HEK293 (cell line): ENCODE measurements at regions not wholly inside any gene's neighbourhood (a gene's known extent, or its start where the extent isn't known, plus 50 kb on each side); places are given as distances from the start of the nearest gene placed in this dataset.

Source experiments
- CTCF ChIA-PET: fragments of 350-600 bp; formaldehyde crosslinking; extraction: SDS; loops from one replicate; lab custom pipeline; 2021; ENCODE audit warnings: antibody characterized with exemption; lab: Yijun Ruan, JAX
- POLR2A ChIA-PET: fragments of 300-600 bp; formaldehyde crosslinking; extraction: SDS; loops from one replicate; lab custom pipeline; 2020; ENCODE audit warnings: antibody characterized with exemption, inconsistent platforms; lab: Yijun Ruan, JAX
- H3K27ac ChIP-seq: fragments of 200-500 bp; sonication (Bioruptor generic); 2 replicates; pipeline ENCODE4 v1.5.1; 2014; ENCODE audit warnings: low read depth, low read length, control low read depth, inconsistent platforms; ENCODE audit errors: extremely low read depth
- H3K36me3 ChIP-seq, 2 experiments: fragments of 200-500 bp in 1 of 2; sonication (Bioruptor generic) in 1 of 2; 1 replicate in 1 of 2; 2 replicates in 1 of 2; pipeline ENCODE4 v1.5.1; 2014 to 2017; ENCODE audit warnings: inconsistent platforms in 2 of 2, low read length in 2 of 2; ENCODE audit not compliant: control insufficient read depth in 2 of 2, insufficient read depth in 1 of 2
- H3K4me1 ChIP-seq: fragments of 200-500 bp; sonication (Bioruptor generic); 2 replicates; pipeline ENCODE4 v1.5.1; 2014; ENCODE audit warnings: mild to moderate bottlenecking, low read length, inconsistent platforms; ENCODE audit not compliant: control insufficient read depth, insufficient read depth
- H3K4me3 ChIP-seq: 2 replicates; pipeline ENCODE4 v1.5.1; 2011; ENCODE audit warnings: low read depth, mild to moderate bottlenecking, control low read depth, low read length, moderate library complexity
- H3K9me3 ChIP-seq: fragments of 200-500 bp; sonication (Bioruptor generic); 2 replicates; pipeline ENCODE4 v1.5.1; 2014; ENCODE audit warnings: low read depth, low read length, inconsistent platforms; ENCODE audit not compliant: control insufficient read depth, insufficient read depth
- AEBP2 ChIP-seq: fragments of 450-650 bp; formaldehyde crosslinking; IDR thresholded peaks from 2 replicates; pipeline ENCODE4 v1.5.1; 2016; ENCODE audit warnings: missing biosample characterization, missing genetic modification characterization, borderline replicate concordance
- BCL11A ChIP-seq: fragments of 450-650 bp; formaldehyde crosslinking; IDR thresholded peaks from 2 replicates; pipeline ENCODE4 v1.5.1; 2016; ENCODE audit warnings: low read depth, missing biosample characterization, missing genetic modification characterization
- GLI4 ChIP-seq: fragments of 450-650 bp; formaldehyde crosslinking; IDR thresholded peaks from 2 replicates; pipeline ENCODE4 v1.5.1; 2016; ENCODE audit warnings: missing biosample characterization, missing genetic modification characterization
- INSM2 ChIP-seq: fragments of 450-650 bp; formaldehyde crosslinking; IDR thresholded peaks from 2 replicates; pipeline ENCODE4 v1.5.1; 2016; ENCODE audit warnings: missing biosample characterization, missing genetic modification characterization
- KLF16 ChIP-seq: fragments of 450-650 bp; formaldehyde crosslinking; IDR thresholded peaks from 2 replicates; pipeline ENCODE4 v1.5.1; 2017; ENCODE audit warnings: missing biosample characterization, missing genetic modification characterization
- PRDM1 ChIP-seq: fragments of 450-650 bp; formaldehyde crosslinking; IDR thresholded peaks from 2 replicates; pipeline ENCODE4; 2016; ENCODE audit warnings: missing biosample characterization, missing genetic modification characterization
- SALL2 ChIP-seq: fragments of 450-650 bp; formaldehyde crosslinking; IDR thresholded peaks from 2 replicates; pipeline ENCODE4 v1.5.0; 2017; ENCODE audit warnings: missing biosample characterization, mild to moderate bottlenecking, missing genetic modification characterization, borderline replicate concordance
- ZBTB20 ChIP-seq: fragments of 450-650 bp; formaldehyde crosslinking; IDR thresholded peaks from 2 replicates; pipeline ENCODE4 v1.5.1; 2016; ENCODE audit warnings: missing biosample characterization, missing genetic modification characterization
- ZFP3 ChIP-seq: fragments of 450-650 bp; formaldehyde crosslinking; IDR thresholded peaks from 2 replicates; pipeline ENCODE4 v1.5.1; 2016; ENCODE audit warnings: low read depth, missing biosample characterization, missing genetic modification characterization
- ZFP41 ChIP-seq: fragments of 450-650 bp; formaldehyde crosslinking; IDR thresholded peaks from 2 replicates; pipeline ENCODE4 v1.5.1; 2016; ENCODE audit warnings: missing biosample characterization, missing genetic modification characterization, borderline replicate concordance
- ZNF121 ChIP-seq: fragments of 450-650 bp; formaldehyde crosslinking; IDR thresholded peaks from 2 replicates; pipeline ENCODE4 v1.5.1; 2016; ENCODE audit warnings: missing biosample characterization, missing genetic modification characterization
- ZNF239 ChIP-seq: fragments of 450-650 bp; formaldehyde crosslinking; IDR thresholded peaks from 2 replicates; pipeline ENCODE4 v1.5.1; 2016; ENCODE audit warnings: missing biosample characterization, missing genetic modification characterization
- ZNF292 ChIP-seq: fragments of 450-650 bp; formaldehyde crosslinking; IDR thresholded peaks from 2 replicates; pipeline ENCODE4 v1.5.1; 2016; ENCODE audit warnings: low read depth, missing biosample characterization, missing genetic modification characterization, borderline replicate concordance
- ZNF354C ChIP-seq: fragments of 450-650 bp; formaldehyde crosslinking; IDR thresholded peaks from 2 replicates; pipeline ENCODE4 v1.5.1; 2016; ENCODE audit warnings: missing biosample characterization, missing genetic modification characterization, low read depth, borderline replicate concordance
- ZNF433 ChIP-seq: fragments of 450-650 bp; formaldehyde crosslinking; IDR thresholded peaks from 2 replicates; pipeline ENCODE4 v1.5.1; 2016; ENCODE audit warnings: missing biosample characterization, missing genetic modification characterization, low read depth
- ZNF555 ChIP-seq: fragments of 450-650 bp; formaldehyde crosslinking; conservative IDR thresholded peaks from 2 replicates; pipeline ENCODE4 v1.5.1; 2017; ENCODE audit warnings: missing biosample characterization, mild to moderate bottlenecking, missing genetic modification characterization, inconsistent platforms
- ZNF561 ChIP-seq: fragments of 450-650 bp; IDR thresholded peaks from 2 replicates; pipeline ENCODE4 v1.5.1; 2018; ENCODE audit warnings: missing biosample characterization, missing genetic modification characterization, borderline replicate concordance
- ZNF76 ChIP-seq: fragments of 450-650 bp; formaldehyde crosslinking; IDR thresholded peaks from 2 replicates; pipeline ENCODE4; 2016; ENCODE audit warnings: low read depth, missing biosample characterization, missing genetic modification characterization, borderline replicate concordance
- TF ChIP-seq, protein P1 (sequence below): fragments of 450-650 bp; formaldehyde crosslinking; IDR thresholded peaks from 2 replicates; pipeline ENCODE4 v1.5.1; 2016; ENCODE audit warnings: missing biosample characterization, missing genetic modification characterization, borderline replicate concordance
- TF ChIP-seq, protein P2 (sequence below): fragments of 450-650 bp; formaldehyde crosslinking; IDR thresholded peaks from 2 replicates; pipeline ENCODE4 v1.5.1; 2016; ENCODE audit warnings: missing biosample characterization, missing genetic modification characterization

- TF ChIP-seq INSM2 (tag by site-specific recombination) (no peak), BCL11A (tag by site-specific recombination) (no peak), ZBTB20 (tag by site-specific recombination) (no peak), ZNF76 (no peak), ZFP41 (tag by site-specific recombination) (no peak), ZNF239 (tag by site-specific recombination) (no peak), ZNF555 (tag by site-specific recombination) (no peak), SALL2 (no peak), AEBP2 (tag by site-specific recombination) (no peak), ZNF561 (no peak), GLI4 (no peak), ZNF292 (no peak), PRDM1 (tag by site-specific recombination) (no peak), ZFP3 (no peak), ZNF433 (tag by site-specific recombination) (no peak), ZNF121 (tag by site-specific recombination) (no peak), ZNF354C (tag by site-specific recombination) (no peak), KLF16 (tag by site-specific recombination) (no peak)
- TF ChIP-seq, protein P1, sequence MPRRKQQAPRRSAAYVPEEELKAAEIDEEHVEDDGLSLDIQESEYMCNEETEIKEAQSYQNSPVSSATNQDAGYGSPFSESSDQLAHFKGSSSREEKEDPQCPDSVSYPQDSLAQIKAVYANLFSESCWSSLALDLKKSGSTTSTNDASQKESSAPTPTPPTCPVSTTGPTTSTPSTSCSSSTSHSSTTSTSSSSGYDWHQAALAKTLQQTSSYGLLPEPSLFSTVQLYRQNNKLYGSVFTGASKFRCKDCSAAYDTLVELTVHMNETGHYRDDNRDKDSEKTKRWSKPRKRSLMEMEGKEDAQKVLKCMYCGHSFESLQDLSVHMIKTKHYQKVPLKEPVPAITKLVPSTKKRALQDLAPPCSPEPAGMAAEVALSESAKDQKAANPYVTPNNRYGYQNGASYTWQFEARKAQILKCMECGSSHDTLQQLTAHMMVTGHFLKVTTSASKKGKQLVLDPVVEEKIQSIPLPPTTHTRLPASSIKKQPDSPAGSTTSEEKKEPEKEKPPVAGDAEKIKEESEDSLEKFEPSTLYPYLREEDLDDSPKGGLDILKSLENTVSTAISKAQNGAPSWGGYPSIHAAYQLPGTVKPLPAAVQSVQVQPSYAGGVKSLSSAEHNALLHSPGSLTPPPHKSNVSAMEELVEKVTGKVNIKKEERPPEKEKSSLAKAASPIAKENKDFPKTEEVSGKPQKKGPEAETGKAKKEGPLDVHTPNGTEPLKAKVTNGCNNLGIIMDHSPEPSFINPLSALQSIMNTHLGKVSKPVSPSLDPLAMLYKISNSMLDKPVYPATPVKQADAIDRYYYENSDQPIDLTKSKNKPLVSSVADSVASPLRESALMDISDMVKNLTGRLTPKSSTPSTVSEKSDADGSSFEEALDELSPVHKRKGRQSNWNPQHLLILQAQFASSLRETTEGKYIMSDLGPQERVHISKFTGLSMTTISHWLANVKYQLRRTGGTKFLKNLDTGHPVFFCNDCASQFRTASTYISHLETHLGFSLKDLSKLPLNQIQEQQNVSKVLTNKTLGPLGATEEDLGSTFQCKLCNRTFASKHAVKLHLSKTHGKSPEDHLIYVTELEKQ (tag by site-specific recombination): no peak
- TF ChIP-seq, protein P2, sequence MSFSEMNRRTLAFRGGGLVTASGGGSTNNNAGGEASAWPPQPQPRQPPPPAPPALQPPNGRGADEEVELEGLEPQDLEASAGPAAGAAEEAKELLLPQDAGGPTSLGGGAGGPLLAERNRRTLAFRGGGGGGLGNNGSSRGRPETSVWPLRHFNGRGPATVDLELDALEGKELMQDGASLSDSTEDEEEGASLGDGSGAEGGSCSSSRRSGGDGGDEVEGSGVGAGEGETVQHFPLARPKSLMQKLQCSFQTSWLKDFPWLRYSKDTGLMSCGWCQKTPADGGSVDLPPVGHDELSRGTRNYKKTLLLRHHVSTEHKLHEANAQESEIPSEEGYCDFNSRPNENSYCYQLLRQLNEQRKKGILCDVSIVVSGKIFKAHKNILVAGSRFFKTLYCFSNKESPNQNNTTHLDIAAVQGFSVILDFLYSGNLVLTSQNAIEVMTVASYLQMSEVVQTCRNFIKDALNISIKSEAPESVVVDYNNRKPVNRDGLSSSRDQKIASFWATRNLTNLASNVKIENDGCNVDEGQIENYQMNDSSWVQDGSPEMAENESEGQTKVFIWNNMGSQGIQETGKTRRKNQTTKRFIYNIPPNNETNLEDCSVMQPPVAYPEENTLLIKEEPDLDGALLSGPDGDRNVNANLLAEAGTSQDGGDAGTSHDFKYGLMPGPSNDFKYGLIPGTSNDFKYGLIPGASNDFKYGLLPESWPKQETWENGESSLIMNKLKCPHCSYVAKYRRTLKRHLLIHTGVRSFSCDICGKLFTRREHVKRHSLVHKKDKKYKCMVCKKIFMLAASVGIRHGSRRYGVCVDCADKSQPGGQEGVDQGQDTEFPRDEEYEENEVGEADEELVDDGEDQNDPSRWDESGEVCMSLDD (tag by site-specific recombination): no peak
- H3K27ac ChIP-seq: no peak overlapping the region
- H3K4me3 ChIP-seq: no peak overlapping the region
- ChIA-PET CTCF (interaction anchor here (0.7 to 4.6 kb wide), 5 partner anchors 79 to 220 kb away, joined by 3 to 38 read pairs (median 3); no protein-coding TSS in a partner anchor), POLR2A (no interaction called here)
- H3K4me1 ChIP-seq: peaks cover 3% of the 10 kb centered on the region; the same call in 1 of the 2 replicates
- no peaks in the 10 kb centered on the region for H3K9me3 ChIP-seq
- H3K36me3 ChIP-seq: no peaks in the 10 kb centered on the region
Observed at GRCh38 chr2:39515273-39515896, 78.3 kb upstream of the MAP4K3 start.
